ENCODE measurements at regions not wholly inside any gene's neighbourhood (a gene's known extent, or its start where the extent isn't known, plus 50 kb on each side); places are given as distances from the start of the nearest gene placed in this dataset.

- intact Hi-C loops (cut with DNase I): no loop called here
- no peak overlapping the region for H3K27ac ChIP-seq
These were observed 111.9 kb upstream of the REG3A start for GRCh38 chr2:79271456-79271855.

GRCh38 chr2:79260848-79261247 is 101.3 kb upstream of the REG3A start:
- ATAC-seq (no peak), DNase-seq (no peak)
- no peaks in the 10 kb centered on the region for H3K27me3 ChIP-seq (ENCODE audit: low read depth)
- H3K4me1 ChIP-seq: no peaks in the 10 kb centered on the region
- H3K36me3 ChIP-seq: no peaks in the 10 kb centered on the region
- no peak overlapping the region for H3K4me3 ChIP-seq
- no peak for TF ChIP-seq CTCF (IDR thresholded peaks at IDR 0.05)
- no peak overlapping the region for H3K27ac ChIP-seq
- intact Hi-C loops (cut with DNase I): no loop called here
- H3K9me3 ChIP-seq: no peaks in the 10 kb centered on the region

More at GRCh38 chr2:79271456-79271855, 111.9 kb upstream of the REG3A start:
- no peaks in the 10 kb centered on the region for H3K27me3 ChIP-seq (ENCODE audit: low read depth)
- DNase-seq (no peak), ATAC-seq (no peak)
- H3K36me3 ChIP-seq: no peaks in the 10 kb centered on the region
- H3K4me3 ChIP-seq: no peak overlapping the region
- peaks cover 13% of the 10 kb centered on the region for H3K9me3 ChIP-seq
- H3K4me1 ChIP-seq: no peaks in the 10 kb centered on the region
- TF ChIP-seq CTCF (IDR thresholded peaks at IDR 0.05): no peak

GRCh38 chr2:79259959-79260358 is 100.4 kb upstream of the REG3A start:
- Histone ChIP-seq H3K27ac (no peak overlapping the region), H3K36me3 (no peaks in the 10 kb centered on the region), H3K4me3 (no peak overlapping the region), H3K9me3 (no peaks in the 10 kb centered on the region), H3K4me1 (no peaks in the 10 kb centered on the region), H3K27me3 (ENCODE audit: low read depth) (no peaks in the 10 kb centered on the region)
- ATAC-seq (no peak), DNase-seq (no peak)
- intact Hi-C loops (cut with DNase I): no loop called here
- no peak for TF ChIP-seq CTCF (IDR thresholded peaks at IDR 0.05)

- Histone ChIP-seq H3K4me3 (no peak overlapping the region), H3K27ac (no peak overlapping the region), H3K36me3 (no peaks in the 10 kb centered on the region), H3K27me3 (ENCODE audit: low read depth) (no peaks in the 10 kb centered on the region), H3K4me1 (no peaks in the 10 kb centered on the region), H3K9me3 (no peaks in the 10 kb centered on the region)
- intact Hi-C loops (cut with DNase I): no loop called here
- TF ChIP-seq CTCF (IDR thresholded peaks at IDR 0.05): no peak
- ATAC-seq: no peak
- no peak for DNase-seq
These were observed 99.7 kb upstream of the REG3A start for GRCh38 chr2:79259296-79259695.

GRCh38 chr2:79253243-79253774 is 93.8 kb upstream of the REG3A start:
- DNase-seq (no peak), ATAC-seq (no peak)
- no peaks in the 10 kb centered on the region for H3K27me3 ChIP-seq (ENCODE audit: low read depth)
- no peak overlapping the region for H3K4me3 ChIP-seq
- no peak for TF ChIP-seq CTCF (IDR thresholded peaks at IDR 0.05)
- intact Hi-C loops (cut with DNase I): no loop called here
- no peaks in the 10 kb centered on the region for H3K9me3 ChIP-seq
- H3K4me1 ChIP-seq: no peaks in the 10 kb centered on the region
- H3K36me3 ChIP-seq: no peaks in the 10 kb centered on the region
- H3K27ac ChIP-seq: no peak overlapping the region

- intact Hi-C loops (cut with DNase I): no loop called here
- H3K9me3 ChIP-seq: no peaks in the 10 kb centered on the region
- DNase-seq: no peak
- no peak for ATAC-seq
- no peaks in the 10 kb centered on the region for H3K27me3 ChIP-seq (ENCODE audit: low read depth)
- no peaks in the 10 kb centered on the region for H3K4me1 ChIP-seq
- H3K4me3 ChIP-seq: no peak overlapping the region
- no peak overlapping the region for H3K27ac ChIP-seq
- H3K36me3 ChIP-seq: no peaks in the 10 kb centered on the region
- TF ChIP-seq CTCF (IDR thresholded peaks at IDR 0.05): no peak
These were observed 91.1 kb upstream of the REG3A start for GRCh38 chr2:79250656-79251055.
